ENCODE measurements at regions not wholly inside any gene's neighbourhood (a gene's known extent, or its start where the extent isn't known, plus 50 kb on each side); places are given as distances from the start of the nearest gene placed in this dataset.
A peak's percentile ranks its signal among the peaks of the same experiment; 100 is the strongest.
"Not testable (repeated sequence)": the region's sequence is repeated elsewhere in the genome, so short reads cannot be mapped to it uniquely, and the experiment has no call there.

DNA sequence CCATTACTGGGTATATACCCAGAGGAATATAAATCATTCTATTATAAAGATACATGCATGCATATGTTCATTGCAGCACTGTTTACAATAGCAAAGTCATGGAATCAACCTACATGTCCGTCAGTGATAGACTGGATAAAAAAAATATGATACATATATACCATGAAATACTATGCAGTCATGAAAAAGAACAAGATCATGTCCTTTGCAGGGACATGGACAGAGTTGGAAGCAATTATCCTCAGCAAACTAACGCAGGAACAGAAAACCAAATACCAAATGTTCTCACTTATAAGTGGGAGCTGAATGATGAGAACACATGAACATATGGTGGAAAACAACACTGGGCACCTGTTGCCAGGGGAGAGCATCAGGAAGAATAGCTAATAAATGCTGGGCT, 88.4 kb upstream of the ZNF92 start:
- not testable (repeated sequence) for H3K4me1 ChIP-seq (ENCODE audit: control insufficient read depth in 1 of 2, insufficient read depth in 2 of 2, low read length in 2 of 2); H3K36me3 ChIP-seq (ENCODE audit: control insufficient read depth in 1 of 2, insufficient read depth in 2 of 2, low read length in 2 of 2); H3K9me3 ChIP-seq (ENCODE audit: control insufficient read depth in 1 of 2, low read length in 2 of 2); H3K27me3 ChIP-seq (ENCODE audit: low read depth, low read length); H3K4me3 ChIP-seq (ENCODE audit: low read depth in 1 of 2, low read length in 2 of 2); H3K27ac ChIP-seq (ENCODE audit: low read length)

DNA sequence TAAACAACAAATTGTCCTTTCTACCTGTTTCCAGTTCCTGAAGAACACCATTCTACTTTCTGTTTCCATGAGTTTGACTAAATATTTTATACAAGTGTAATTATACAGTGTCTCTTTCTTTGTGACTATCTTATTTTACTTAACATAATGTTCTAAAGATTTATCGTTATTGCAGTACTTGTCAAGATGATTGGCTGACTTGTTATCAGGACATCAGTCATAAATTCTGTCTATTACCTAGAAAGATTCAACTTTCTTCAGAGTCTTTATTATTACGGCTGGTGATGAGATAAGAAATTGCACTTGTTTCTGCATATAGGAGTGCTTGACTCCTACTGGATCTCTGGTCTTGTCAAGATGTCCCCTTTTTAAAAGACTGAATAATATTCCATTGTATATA, 93.9 kb upstream of the ZNF92 start:
- no peaks in the 10 kb centered on the region for H3K4me1 ChIP-seq (ENCODE audit: control insufficient read depth in 1 of 2, insufficient read depth in 2 of 2, low read length in 2 of 2)
- H3K27me3 ChIP-seq (ENCODE audit: low read depth, low read length) = no peaks in the 10 kb centered on the region
- H3K36me3 ChIP-seq (ENCODE audit: control insufficient read depth in 1 of 2, insufficient read depth in 2 of 2, low read length in 2 of 2) = no peaks in the 10 kb centered on the region
- H3K4me3 ChIP-seq (ENCODE audit: low read depth in 1 of 2, low read length in 2 of 2) = no peak overlapping the region
- no peak overlapping the region for H3K27ac ChIP-seq (ENCODE audit: low read length)
- peaks cover 0 to 4% of the 10 kb centered on the region in 2 donors for H3K9me3 ChIP-seq (ENCODE audit: control insufficient read depth in 1 of 2, low read length in 2 of 2)

DNA sequence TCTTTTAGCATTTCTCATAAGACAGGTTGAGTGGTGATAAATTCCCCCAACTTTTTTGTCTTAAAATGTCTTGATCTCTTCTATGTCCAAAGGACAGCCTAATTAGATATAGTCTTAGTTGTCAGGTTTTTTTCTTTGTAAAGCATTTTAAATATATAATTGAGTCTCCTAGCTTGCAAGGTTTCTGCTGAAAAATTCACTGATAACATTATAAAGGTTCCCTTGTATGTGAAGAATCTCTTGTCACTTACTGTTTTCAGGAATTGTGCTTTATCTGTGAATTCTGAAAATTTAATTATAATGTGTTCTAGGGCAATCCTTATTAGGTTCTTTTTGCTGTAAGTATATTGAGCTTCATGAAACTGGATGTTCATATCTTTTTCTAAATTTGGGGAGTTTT, 96.8 kb upstream of the ZNF92 start:
- Histone ChIP-seq H3K27ac (ENCODE audit: low read length) (no peak overlapping the region), H3K4me1 (ENCODE audit: control insufficient read depth in 1 of 2, insufficient read depth in 2 of 2, low read length in 2 of 2) (no peaks in the 10 kb centered on the region), H3K9me3 (ENCODE audit: control insufficient read depth in 1 of 2, low read length in 2 of 2) (peaks cover 0 to 8% of the 10 kb centered on the region in 2 donors), H3K4me3 (ENCODE audit: low read depth in 1 of 2, low read length in 2 of 2) (no peak overlapping the region), H3K27me3 (ENCODE audit: low read depth, low read length) (no peaks in the 10 kb centered on the region), H3K36me3 (ENCODE audit: control insufficient read depth in 1 of 2, insufficient read depth in 2 of 2, low read length in 2 of 2) (no peaks in the 10 kb centered on the region)

DNA sequence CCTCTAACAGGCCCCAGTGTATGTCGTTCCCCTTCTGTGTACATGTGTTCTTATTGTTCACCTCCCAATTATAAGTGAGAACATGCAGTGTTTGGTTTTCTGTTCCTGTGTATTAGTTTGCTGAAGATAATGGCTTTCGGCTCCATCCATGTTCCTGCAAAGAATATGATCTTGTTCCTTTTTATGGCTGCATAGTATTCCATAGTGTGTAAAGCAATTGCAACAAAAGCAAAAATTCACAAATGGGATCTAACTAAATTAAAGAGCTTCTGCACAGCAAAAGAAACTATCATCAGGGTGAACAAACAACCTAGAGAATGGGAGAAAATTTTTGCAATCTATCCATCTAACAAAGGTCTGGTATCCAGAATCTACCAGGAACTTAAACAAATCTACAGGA, 102.2 kb upstream of the ZNF92 start:
- H3K4me1 ChIP-seq (ENCODE audit: control insufficient read depth in 1 of 2, insufficient read depth in 2 of 2, low read length in 2 of 2); H3K36me3 ChIP-seq (ENCODE audit: control insufficient read depth in 1 of 2, insufficient read depth in 2 of 2, low read length in 2 of 2); H3K9me3 ChIP-seq (ENCODE audit: control insufficient read depth in 1 of 2, low read length in 2 of 2); H3K4me3 ChIP-seq (ENCODE audit: low read depth in 1 of 2, low read length in 2 of 2); H3K27ac ChIP-seq (ENCODE audit: low read length): not testable (repeated sequence)
- peaks cover 15% of the 10 kb centered on the region for H3K27me3 ChIP-seq (ENCODE audit: low read depth, low read length)

DNA sequence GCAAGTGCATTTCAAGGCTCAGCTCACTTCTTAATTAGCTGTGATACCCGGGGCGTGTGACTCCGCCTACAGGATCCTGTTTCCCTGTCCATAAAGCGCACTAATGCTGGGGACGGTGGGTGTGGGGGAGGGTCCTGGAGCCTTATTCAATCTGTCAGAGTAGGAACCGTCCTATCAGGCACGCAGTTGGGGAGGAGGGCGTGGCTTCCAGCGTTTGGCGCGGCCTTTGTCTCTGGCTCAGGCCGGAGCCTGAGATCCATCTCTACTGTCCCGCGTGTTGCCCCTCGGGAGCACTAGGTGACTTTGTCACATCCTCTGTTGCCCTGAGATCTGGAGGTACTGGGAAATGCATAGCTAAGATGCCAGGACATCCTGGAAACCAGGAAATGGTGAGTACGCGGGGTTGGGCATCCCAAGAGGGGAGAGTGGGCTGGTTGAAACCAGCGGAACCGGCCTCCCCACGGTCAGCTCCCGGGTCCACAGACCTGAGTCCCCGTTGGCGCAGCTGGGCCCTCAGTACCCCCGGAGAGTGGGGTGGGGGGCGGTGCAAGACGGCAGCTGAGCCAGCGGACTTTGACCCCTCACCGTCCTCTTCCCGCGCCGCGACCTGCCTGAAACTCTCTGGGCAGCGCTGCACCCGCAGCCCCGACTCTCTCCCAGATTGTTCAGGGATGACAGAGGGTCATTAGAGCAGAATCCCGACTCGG, 104.4 kb upstream of the ZNF92 start:
- Histone ChIP-seq H3K4me3 (ENCODE audit: low read depth in 1 of 2, low read length in 2 of 2) (peak overlapping the region; percentile 53 to 60), H3K27ac (ENCODE audit: low read length) (no peak overlapping the region), H3K36me3 (ENCODE audit: control insufficient read depth in 1 of 2, insufficient read depth in 2 of 2, low read length in 2 of 2) (no peaks in the 10 kb centered on the region), H3K9me3 (ENCODE audit: control insufficient read depth in 1 of 2, low read length in 2 of 2) (no peaks in the 10 kb centered on the region), H3K4me1 (ENCODE audit: control insufficient read depth in 1 of 2, insufficient read depth in 2 of 2, low read length in 2 of 2) (peaks cover 0 to 8% of the 10 kb centered on the region in 2 donors), H3K27me3 (ENCODE audit: low read depth, low read length) (peaks cover 15% of the 10 kb centered on the region)

DNA sequence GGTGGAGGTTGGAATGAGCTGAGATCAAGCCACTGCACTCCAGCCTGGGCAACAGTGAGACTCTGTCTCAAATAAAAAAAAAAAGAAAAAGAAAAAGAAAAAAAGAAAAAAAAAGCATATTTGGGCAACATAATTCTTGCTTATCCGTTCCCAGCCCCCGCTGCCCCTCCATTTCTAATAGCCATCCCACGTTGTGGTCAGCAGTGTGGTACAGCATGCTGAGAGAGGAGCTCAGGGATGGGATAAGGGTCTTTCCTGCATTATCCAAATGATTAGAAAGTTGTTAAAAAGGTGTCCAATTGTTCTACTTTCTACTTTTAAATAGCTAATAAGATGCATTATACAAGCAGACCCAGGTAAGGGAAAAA, 104.9 kb upstream of the ZNF92 start:
- H3K36me3 ChIP-seq (ENCODE audit: control insufficient read depth in 1 of 2, insufficient read depth in 2 of 2, low read length in 2 of 2) = no peaks in the 10 kb centered on the region
- H3K27ac ChIP-seq (ENCODE audit: low read length) = no peak overlapping the region
- H3K4me1 ChIP-seq (ENCODE audit: control insufficient read depth in 1 of 2, insufficient read depth in 2 of 2, low read length in 2 of 2) = peaks cover 0 to 8% of the 10 kb centered on the region in 2 donors
- peaks cover 15% of the 10 kb centered on the region for H3K27me3 ChIP-seq (ENCODE audit: low read depth, low read length)
- H3K9me3 ChIP-seq (ENCODE audit: control insufficient read depth in 1 of 2, low read length in 2 of 2) = no peaks in the 10 kb centered on the region
- peak overlapping the region in 1 of 2 donors; percentile 53 for H3K4me3 ChIP-seq (ENCODE audit: low read depth in 1 of 2, low read length in 2 of 2)

DNA sequence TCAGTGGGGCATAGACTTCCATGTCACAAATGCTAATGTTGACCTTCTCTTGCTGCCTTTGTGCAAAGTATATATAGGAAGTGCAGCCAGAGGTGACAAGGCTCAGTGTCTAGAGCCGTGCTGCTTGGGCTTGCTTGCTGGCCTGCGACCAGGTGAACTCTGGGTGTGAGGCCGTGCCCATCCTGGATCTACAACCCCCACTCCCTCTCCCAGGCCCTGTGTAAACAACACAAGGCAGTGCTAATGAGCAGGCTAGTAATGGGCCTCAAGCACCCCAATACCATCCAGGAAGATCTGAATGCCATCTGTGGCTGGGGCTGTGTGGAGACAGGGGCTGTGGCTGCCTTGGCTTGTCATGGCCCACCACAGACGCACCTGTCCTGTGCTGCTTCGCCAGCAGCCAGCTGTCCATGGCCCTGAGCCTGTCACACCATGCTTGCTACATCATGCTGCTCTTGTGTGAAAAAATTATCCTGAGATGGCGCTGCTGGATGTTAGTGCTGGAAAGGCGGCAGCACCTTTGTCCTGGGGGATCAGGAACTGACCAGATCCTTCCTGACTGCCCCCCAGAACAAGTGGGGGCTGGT, 107.6 kb upstream of the ZNF92 start:
- H3K36me3 ChIP-seq (ENCODE audit: control insufficient read depth in 1 of 2, insufficient read depth in 2 of 2, low read length in 2 of 2) = no peaks in the 10 kb centered on the region
- no peak overlapping the region for H3K4me3 ChIP-seq (ENCODE audit: low read depth in 1 of 2, low read length in 2 of 2)
- H3K4me1 ChIP-seq (ENCODE audit: control insufficient read depth in 1 of 2, insufficient read depth in 2 of 2, low read length in 2 of 2) = peaks cover 0 to 8% of the 10 kb centered on the region in 2 donors
- no peaks in the 10 kb centered on the region for H3K9me3 ChIP-seq (ENCODE audit: control insufficient read depth in 1 of 2, low read length in 2 of 2)
- H3K27me3 ChIP-seq (ENCODE audit: low read depth, low read length) = peaks cover 10% of the 10 kb centered on the region
- no peak overlapping the region for H3K27ac ChIP-seq (ENCODE audit: low read length)

DNA sequence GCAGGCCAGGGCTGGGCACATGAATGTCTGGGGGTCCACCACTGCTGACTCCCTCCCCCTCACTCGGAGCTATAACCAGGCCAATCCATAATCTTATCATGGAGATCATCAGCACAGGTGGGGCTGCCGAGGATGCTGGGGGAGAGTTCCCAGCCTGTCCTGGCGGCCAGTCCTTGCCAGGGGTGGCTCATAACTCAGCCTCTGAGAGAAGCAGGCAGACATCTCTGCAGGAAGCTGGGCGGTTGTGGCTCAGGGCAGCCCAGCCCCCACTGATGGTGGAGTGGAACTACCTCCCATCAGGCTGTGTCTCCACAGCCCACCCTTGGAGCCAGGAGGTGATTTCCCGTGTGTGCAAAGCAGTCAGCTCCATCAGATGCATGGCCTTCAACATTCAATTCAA, 109.4 kb upstream of the ZNF92 start:
- Histone ChIP-seq H3K9me3 (ENCODE audit: control insufficient read depth in 1 of 2, low read length in 2 of 2) (no peaks in the 10 kb centered on the region), H3K4me3 (ENCODE audit: low read depth in 1 of 2, low read length in 2 of 2) (no peak overlapping the region), H3K27ac (ENCODE audit: low read length) (no peak overlapping the region), H3K36me3 (ENCODE audit: control insufficient read depth in 1 of 2, insufficient read depth in 2 of 2, low read length in 2 of 2) (no peaks in the 10 kb centered on the region), H3K4me1 (ENCODE audit: control insufficient read depth in 1 of 2, insufficient read depth in 2 of 2, low read length in 2 of 2) (peaks cover 0 to 3% of the 10 kb centered on the region in 2 donors), H3K27me3 (ENCODE audit: low read depth, low read length) (peaks cover 5% of the 10 kb centered on the region)

DNA sequence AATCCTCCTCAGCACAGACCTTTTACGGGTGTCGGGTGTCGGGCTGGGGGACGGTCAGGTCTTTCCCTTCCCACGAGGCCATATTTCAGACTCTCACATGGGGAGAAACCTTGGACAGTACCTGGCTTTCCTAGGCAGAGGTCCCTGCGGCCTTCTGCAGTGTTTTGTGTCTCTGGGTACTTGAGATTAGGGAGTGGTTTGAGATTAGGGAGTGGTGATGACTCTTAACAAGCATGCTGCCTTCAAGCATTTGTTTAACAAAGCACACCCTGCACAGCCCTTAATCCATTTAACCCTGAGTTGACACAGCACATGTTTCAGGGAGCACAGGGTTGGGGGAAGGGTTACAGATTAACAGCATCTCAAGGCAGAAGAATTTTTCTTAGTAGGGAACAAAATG, 113.0 kb upstream of the ZNF92 start:
- not testable (repeated sequence) for H3K9me3 ChIP-seq (ENCODE audit: control insufficient read depth in 1 of 2, low read length in 2 of 2); H3K4me3 ChIP-seq (ENCODE audit: low read depth in 1 of 2, low read length in 2 of 2); H3K4me1 ChIP-seq (ENCODE audit: control insufficient read depth in 1 of 2, insufficient read depth in 2 of 2, low read length in 2 of 2); H3K27me3 ChIP-seq (ENCODE audit: low read depth, low read length); H3K36me3 ChIP-seq (ENCODE audit: control insufficient read depth in 1 of 2, insufficient read depth in 2 of 2, low read length in 2 of 2); H3K27ac ChIP-seq (ENCODE audit: low read length)

DNA sequence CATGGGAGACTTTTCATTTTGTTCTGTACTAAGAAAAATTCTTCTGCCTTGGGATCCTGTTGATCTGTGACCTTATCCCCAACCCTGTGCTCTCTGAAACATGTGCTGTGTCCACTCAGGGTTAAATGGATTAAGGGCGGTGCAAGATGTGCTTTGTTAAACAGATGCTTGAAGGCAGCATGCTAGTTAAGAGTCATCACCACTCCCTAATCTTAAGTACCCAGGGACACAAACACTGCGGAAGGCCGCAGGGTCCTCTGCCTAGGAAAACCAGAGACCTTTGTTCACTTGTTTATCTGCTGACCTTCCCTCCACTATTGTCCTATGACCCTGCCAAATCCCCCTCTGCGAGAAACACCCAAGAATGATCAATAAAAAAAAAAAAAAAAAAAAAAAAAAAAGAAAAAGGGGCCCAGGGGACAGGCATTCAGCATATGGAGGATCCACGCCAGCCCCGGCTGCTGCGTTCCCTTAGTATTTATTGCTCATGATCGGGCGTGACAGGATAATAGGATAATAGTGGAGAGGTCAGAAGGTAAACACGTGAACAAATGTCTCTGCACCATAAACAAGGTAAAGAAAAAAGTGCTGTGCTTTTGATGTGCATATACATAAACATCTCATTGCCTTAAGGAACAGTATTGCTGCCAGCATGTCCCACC, 113.7 kb upstream of the ZNF92 start:
- H3K27ac ChIP-seq (ENCODE audit: low read length); H3K36me3 ChIP-seq (ENCODE audit: control insufficient read depth in 1 of 2, insufficient read depth in 2 of 2, low read length in 2 of 2); H3K4me1 ChIP-seq (ENCODE audit: control insufficient read depth in 1 of 2, insufficient read depth in 2 of 2, low read length in 2 of 2); H3K27me3 ChIP-seq (ENCODE audit: low read depth, low read length); H3K9me3 ChIP-seq (ENCODE audit: control insufficient read depth in 1 of 2, low read length in 2 of 2); H3K4me3 ChIP-seq (ENCODE audit: low read depth in 1 of 2, low read length in 2 of 2): not testable (repeated sequence)

DNA sequence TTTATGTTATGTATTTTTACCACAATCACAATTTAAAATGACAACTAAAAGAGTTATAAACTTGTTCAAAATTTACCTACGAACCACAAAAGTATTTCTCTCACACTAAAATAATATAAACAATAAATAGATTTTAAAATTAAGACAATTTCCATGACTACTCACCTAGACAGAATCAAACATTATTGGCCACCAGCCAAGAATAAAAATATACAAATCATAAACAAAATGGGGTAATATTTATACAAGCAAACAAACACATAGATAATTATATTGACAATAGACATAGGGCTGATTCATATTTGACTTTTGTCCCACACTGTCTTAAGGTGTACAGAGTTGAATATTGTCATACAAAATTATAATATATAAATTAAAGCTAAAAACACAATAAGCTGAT, 119.6 kb upstream of the ZNF92 start:
- no peak overlapping the region for H3K4me3 ChIP-seq (ENCODE audit: low read depth in 1 of 2, low read length in 2 of 2)
- peaks cover 0 to 8% of the 10 kb centered on the region in 2 donors for H3K4me1 ChIP-seq (ENCODE audit: control insufficient read depth in 1 of 2, insufficient read depth in 2 of 2, low read length in 2 of 2)
- no peak overlapping the region for H3K27ac ChIP-seq (ENCODE audit: low read length)
- H3K9me3 ChIP-seq (ENCODE audit: control insufficient read depth in 1 of 2, low read length in 2 of 2) = no peaks in the 10 kb centered on the region
- no peaks in the 10 kb centered on the region for H3K36me3 ChIP-seq (ENCODE audit: control insufficient read depth in 1 of 2, insufficient read depth in 2 of 2, low read length in 2 of 2)
- no peaks in the 10 kb centered on the region for H3K27me3 ChIP-seq (ENCODE audit: low read depth, low read length)

All from muscle layer of duodenum (tissue), 2 donors.